ENCODE measurements at regions not wholly inside any gene's neighbourhood (a gene's known extent, or its start where the extent isn't known, plus 50 kb on each side); places are given as distances from the start of the nearest gene placed in this dataset.

DNA sequence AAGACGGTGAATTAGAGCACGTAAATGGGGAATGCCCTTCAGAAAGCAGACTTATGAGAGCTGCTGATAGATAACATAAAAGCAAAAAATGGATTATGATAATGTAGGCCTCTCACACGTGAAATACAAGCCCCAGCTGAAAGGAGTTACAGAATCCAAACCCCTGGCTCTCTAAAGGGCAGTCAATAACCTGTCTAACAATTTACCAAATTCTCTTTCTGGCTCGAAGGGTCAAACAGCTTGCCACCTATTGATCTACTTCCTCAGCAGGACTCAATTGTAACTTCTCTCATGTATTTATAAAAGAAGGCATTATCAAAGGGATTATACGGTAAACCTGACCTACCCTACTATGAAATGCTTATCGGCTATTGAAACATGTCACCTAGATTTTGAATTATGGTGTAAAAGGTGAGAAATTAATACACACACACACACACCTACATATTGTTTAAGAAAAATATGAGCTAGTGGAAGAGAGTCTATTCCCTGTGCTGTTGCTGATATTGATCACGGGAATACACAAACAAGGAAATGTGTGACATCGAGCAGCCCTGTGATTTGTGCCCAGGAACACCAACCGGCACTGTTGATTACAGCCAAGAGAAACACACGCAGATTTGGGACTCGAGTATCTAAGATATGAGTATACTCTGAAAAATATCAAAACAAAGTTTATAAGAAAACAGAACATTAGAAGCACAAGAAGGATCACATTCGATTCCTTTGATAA, 135.6 kb upstream of the NEBL start:
- no peak overlapping the region for H2BK12ac ChIP-seq (ENCODE audit: low read length)
- H3K4ac ChIP-seq (ENCODE audit: low read length): no peak overlapping the region
- no CpG with 5 or more reads among the region's 12 CpGs for WGBS, 2 donors (ENCODE audit: extremely low coverage in 2 of 2, insufficient read length in 2 of 2, insufficient replicate concordance in 1 of 2)
- H3K27me3 ChIP-seq (ENCODE audit: control insufficient read depth in 3 of 3, insufficient read depth in 3 of 3, low read depth in 1 of 3, low read length in 3 of 3): no peaks in the 10 kb centered on the region
- H2BK5ac ChIP-seq (ENCODE audit: low read length): no peak overlapping the region
- no peak overlapping the region for H4K91ac ChIP-seq (ENCODE audit: low read depth, low read length, poor library complexity)
- H3K9me3 ChIP-seq (replicated peaks in 1 of 2; ENCODE audit: control insufficient read depth in 2 of 2, insufficient read depth in 1 of 2, low read depth in 1 of 2, low read length in 2 of 2): peaks cover 4 to 5% of the 10 kb centered on the region in 2 donors
- H3K18ac ChIP-seq (ENCODE audit: low read length): no peak overlapping the region
- no peak for DNase-seq (ENCODE audit: low spot score)
- no peaks in the 10 kb centered on the region for H3K79me1 ChIP-seq (ENCODE audit: low read depth, low read length)
- H3K23ac ChIP-seq (ENCODE audit: low read depth, low read length, poor library complexity): no peak overlapping the region
- H2AFZ ChIP-seq (ENCODE audit: low read length): no peak overlapping the region
- H2BK15ac ChIP-seq (ENCODE audit: low read length): no peak overlapping the region
- H3K9ac ChIP-seq (ENCODE audit: low read depth, low read length, poor library complexity): no peak overlapping the region
- no peak overlapping the region for H2BK120ac ChIP-seq (ENCODE audit: low read depth, low read length)
- peaks cover 2 to 6% of the 10 kb centered on the region in 2 donors for H3K4me1 ChIP-seq (ENCODE audit: control insufficient read depth in 2 of 2, insufficient read depth in 1 of 2, low read depth in 1 of 2, low read length in 2 of 2)
- no peak overlapping the region for H2AK5ac ChIP-seq (ENCODE audit: low read depth, low read length)
- no peak overlapping the region for H3K4me2 ChIP-seq (ENCODE audit: insufficient read depth, low read length, poor library complexity, severe bottlenecking)
- H3K27ac ChIP-seq (replicated peaks; ENCODE audit: low read length): no peak overlapping the region
- no peaks in the 10 kb centered on the region for H3K36me3 ChIP-seq (replicated peaks in 1 of 2; ENCODE audit: control insufficient read depth in 2 of 2, insufficient read depth in 2 of 2, low read length in 2 of 2)
- H3K4me3 ChIP-seq (ENCODE audit: low read length in 2 of 2): no peak overlapping the region
- H4K8ac ChIP-seq (ENCODE audit: low read depth, low read length): no peak overlapping the region
- no peak overlapping the region for H3K14ac ChIP-seq (ENCODE audit: low read length)

GRCh38 chr10:21031232-21031795, 134.2 kb upstream of the NEBL start:
- WGBS, 2 donors (ENCODE audit: extremely low coverage in 2 of 2, insufficient read length in 2 of 2, insufficient replicate concordance in 1 of 2): no CpG with 5 or more reads among the region's 7 CpGs
- Histone ChIP-seq H3K18ac (ENCODE audit: low read length) (no peak overlapping the region), H3K4ac (ENCODE audit: low read length) (no peak overlapping the region), H3K4me3 (ENCODE audit: low read length in 2 of 2) (no peak overlapping the region), H3K4me2 (ENCODE audit: insufficient read depth, low read length, poor library complexity, severe bottlenecking) (no peak overlapping the region), H3K9ac (ENCODE audit: low read depth, low read length, poor library complexity) (no peak overlapping the region), H3K27ac (replicated peaks; ENCODE audit: low read length) (no peak overlapping the region), H3K9me3 (replicated peaks in 1 of 2; ENCODE audit: control insufficient read depth in 2 of 2, insufficient read depth in 1 of 2, low read depth in 1 of 2, low read length in 2 of 2) (peaks cover 4 to 5% of the 10 kb centered on the region in 2 donors), H3K27me3 (ENCODE audit: control insufficient read depth in 3 of 3, insufficient read depth in 3 of 3, low read depth in 1 of 3, low read length in 3 of 3) (no peaks in the 10 kb centered on the region), H2BK12ac (ENCODE audit: low read length) (no peak overlapping the region), H3K14ac (ENCODE audit: low read length) (no peak overlapping the region), H4K8ac (ENCODE audit: low read depth, low read length) (no peak overlapping the region), H2BK15ac (ENCODE audit: low read length) (no peak overlapping the region), H3K4me1 (ENCODE audit: control insufficient read depth in 2 of 2, insufficient read depth in 1 of 2, low read depth in 1 of 2, low read length in 2 of 2) (peaks cover 0 to 1% of the 10 kb centered on the region in 2 donors), H2BK5ac (ENCODE audit: low read length) (no peak overlapping the region), H4K91ac (ENCODE audit: low read depth, low read length, poor library complexity) (no peak overlapping the region), H3K36me3 (replicated peaks in 1 of 2; ENCODE audit: control insufficient read depth in 2 of 2, insufficient read depth in 2 of 2, low read length in 2 of 2) (no peaks in the 10 kb centered on the region), H2AFZ (ENCODE audit: low read length) (peak overlapping the region; percentile 26), H2AK5ac (ENCODE audit: low read depth, low read length) (no peak overlapping the region), H2BK120ac (ENCODE audit: low read depth, low read length) (no peak overlapping the region), H3K23ac (ENCODE audit: low read depth, low read length, poor library complexity) (no peak overlapping the region), H3K79me1 (ENCODE audit: low read depth, low read length) (no peaks in the 10 kb centered on the region)
- no peak for DNase-seq (ENCODE audit: low spot score)

DNA sequence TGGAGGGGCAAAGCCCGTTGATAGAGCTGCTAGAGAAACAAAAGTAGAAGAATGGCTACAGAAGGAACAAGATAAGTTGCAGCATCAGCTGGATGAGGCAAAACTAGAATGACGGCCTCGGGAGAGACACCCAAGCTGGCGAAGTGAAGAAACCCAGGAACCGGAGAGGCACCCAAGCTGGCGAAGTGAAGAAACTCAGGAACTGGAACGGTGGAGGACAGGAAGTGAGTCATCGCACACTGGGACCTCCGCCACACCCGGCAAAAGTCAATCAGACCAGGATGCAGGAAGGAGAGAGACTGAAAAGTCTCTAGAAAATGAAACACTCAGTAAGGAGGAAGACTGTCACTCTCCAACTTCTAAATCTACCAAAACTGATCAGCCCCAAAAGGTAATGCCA, 133.0 kb upstream of the NEBL start:
- no peak overlapping the region for H3K14ac ChIP-seq (ENCODE audit: low read length)
- H3K9me3 ChIP-seq (replicated peaks in 1 of 2; ENCODE audit: control insufficient read depth in 2 of 2, insufficient read depth in 1 of 2, low read depth in 1 of 2, low read length in 2 of 2): peaks cover 4 to 5% of the 10 kb centered on the region in 2 donors
- no peak overlapping the region for H3K4me3 ChIP-seq (ENCODE audit: low read length in 2 of 2)
- no peak overlapping the region for H2BK5ac ChIP-seq (ENCODE audit: low read length)
- no peak overlapping the region for H2AK5ac ChIP-seq (ENCODE audit: low read depth, low read length)
- H3K18ac ChIP-seq (ENCODE audit: low read length): no peak overlapping the region
- no peak overlapping the region for H3K4ac ChIP-seq (ENCODE audit: low read length)
- H3K23ac ChIP-seq (ENCODE audit: low read depth, low read length, poor library complexity): no peak overlapping the region
- DNase-seq (ENCODE audit: low spot score): no peak
- no peaks in the 10 kb centered on the region for H3K36me3 ChIP-seq (replicated peaks in 1 of 2; ENCODE audit: control insufficient read depth in 2 of 2, insufficient read depth in 2 of 2, low read length in 2 of 2)
- H3K79me1 ChIP-seq (ENCODE audit: low read depth, low read length): no peaks in the 10 kb centered on the region
- H3K9ac ChIP-seq (ENCODE audit: low read depth, low read length, poor library complexity): no peak overlapping the region
- no peak overlapping the region for H2BK120ac ChIP-seq (ENCODE audit: low read depth, low read length)
- H3K4me2 ChIP-seq (ENCODE audit: insufficient read depth, low read length, poor library complexity, severe bottlenecking): no peak overlapping the region
- no peaks in the 10 kb centered on the region for H3K27me3 ChIP-seq (ENCODE audit: control insufficient read depth in 3 of 3, insufficient read depth in 3 of 3, low read depth in 1 of 3, low read length in 3 of 3)
- no peak overlapping the region for H4K91ac ChIP-seq (ENCODE audit: low read depth, low read length, poor library complexity)
- no peaks in the 10 kb centered on the region for H3K4me1 ChIP-seq (ENCODE audit: control insufficient read depth in 2 of 2, insufficient read depth in 1 of 2, low read depth in 1 of 2, low read length in 2 of 2)
- H4K8ac ChIP-seq (ENCODE audit: low read depth, low read length): no peak overlapping the region
- H2AFZ ChIP-seq (ENCODE audit: low read length): no peak overlapping the region
- no peak overlapping the region for H2BK12ac ChIP-seq (ENCODE audit: low read length)
- no peak overlapping the region for H3K27ac ChIP-seq (replicated peaks; ENCODE audit: low read length)
- WGBS, 2 donors (ENCODE audit: extremely low coverage in 2 of 2, insufficient read length in 2 of 2, insufficient replicate concordance in 1 of 2): no CpG with 5 or more reads among the region's 10 CpGs
- H2BK15ac ChIP-seq (ENCODE audit: low read length): no peak overlapping the region

- H3K9me3 ChIP-seq (replicated peaks in 1 of 2; ENCODE audit: control insufficient read depth in 2 of 2, insufficient read depth in 1 of 2, low read depth in 1 of 2, low read length in 2 of 2): no peaks in the 10 kb centered on the region
- no peak overlapping the region for H3K18ac ChIP-seq (ENCODE audit: low read length)
- no peak overlapping the region for H2BK15ac ChIP-seq (ENCODE audit: low read length)
- H3K9ac ChIP-seq (ENCODE audit: low read depth, low read length, poor library complexity): no peak overlapping the region
- no peak overlapping the region for H2AK5ac ChIP-seq (ENCODE audit: low read depth, low read length)
- H3K79me1 ChIP-seq (ENCODE audit: low read depth, low read length): no peaks in the 10 kb centered on the region
- no CpG with 5 or more reads among the region's 3 CpGs for WGBS, 2 donors (ENCODE audit: extremely low coverage in 2 of 2, insufficient read length in 2 of 2, insufficient replicate concordance in 1 of 2)
- no peak overlapping the region for H3K14ac ChIP-seq (ENCODE audit: low read length)
- H4K8ac ChIP-seq (ENCODE audit: low read depth, low read length): no peak overlapping the region
- no peak overlapping the region for H2BK5ac ChIP-seq (ENCODE audit: low read length)
- no peaks in the 10 kb centered on the region for H3K4me1 ChIP-seq (ENCODE audit: control insufficient read depth in 2 of 2, insufficient read depth in 1 of 2, low read depth in 1 of 2, low read length in 2 of 2)
- no peak for DNase-seq (ENCODE audit: low spot score)
- no peak overlapping the region for H2AFZ ChIP-seq (ENCODE audit: low read length)
- H3K36me3 ChIP-seq (replicated peaks in 1 of 2; ENCODE audit: control insufficient read depth in 2 of 2, insufficient read depth in 2 of 2, low read length in 2 of 2): no peaks in the 10 kb centered on the region
- H3K27ac ChIP-seq (replicated peaks; ENCODE audit: low read length): no peak overlapping the region
- H3K4me3 ChIP-seq (ENCODE audit: low read length in 2 of 2): no peak overlapping the region
- H3K27me3 ChIP-seq (ENCODE audit: control insufficient read depth in 3 of 3, insufficient read depth in 3 of 3, low read depth in 1 of 3, low read length in 3 of 3): no peaks in the 10 kb centered on the region
- H3K23ac ChIP-seq (ENCODE audit: low read depth, low read length, poor library complexity): no peak overlapping the region
- H3K4me2 ChIP-seq (ENCODE audit: insufficient read depth, low read length, poor library complexity, severe bottlenecking): no peak overlapping the region
- no peak overlapping the region for H4K91ac ChIP-seq (ENCODE audit: low read depth, low read length, poor library complexity)
- no peak overlapping the region for H2BK120ac ChIP-seq (ENCODE audit: low read depth, low read length)
- H2BK12ac ChIP-seq (ENCODE audit: low read length): no peak overlapping the region
- H3K4ac ChIP-seq (ENCODE audit: low read length): no peak overlapping the region
Measured at GRCh38 chr10:21022821-21023220, 125.7 kb upstream of the NEBL start.

Data from neuronal stem cell (in vitro differentiated cells).